Esophagus squamous epithelium (tissue), 5 donors: ENCODE measurements at regions not wholly inside any gene's neighbourhood (a gene's known extent, or its start where the extent isn't known, plus 50 kb on each side); places are given as distances from the start of the nearest gene placed in this dataset.

Source experiments
- DNase-seq: peaks from one replicate; lab custom pipeline; 2025; lab: John Stamatoyannopoulos, UW
- H3K27ac ChIP-seq, 4 donors: fragments of 200-600 bp; sonication (generic); one replicate each; pipeline ENCODE4 v1.5.1; 2016 to 2019; ENCODE audit warnings: mild to moderate bottlenecking in 1 of 4
- H3K27me3 ChIP-seq, 4 donors: fragments of 200-600 bp; sonication (generic); 1 replicate in 3 of 4; 2 replicates in 1 of 4; pipeline versions ENCODE4 v1.5.1 to v1.6.0; 2017 to 2021; ENCODE audit warnings: antibody characterized with exemption in 1 of 4
- H3K36me3 ChIP-seq, 3 donors: fragments of 200-600 bp; sonication (generic); one replicate each; pipeline ENCODE4 v1.5.1; 2016 to 2019
- H3K4me1 ChIP-seq, 3 donors: fragments of 200-600 bp; sonication (generic); one replicate each; pipeline ENCODE4 v1.5.1; 2017 to 2019
- H3K4me3 ChIP-seq, 4 donors: fragments of 200-600 bp; sonication (generic); 1 replicate in 3 of 4; 2 replicates in 1 of 4; pipeline ENCODE4 v1.5.1; 2016 to 2019; ENCODE audit warnings: mild to moderate bottlenecking in 2 of 4, moderate library complexity in 1 of 4
- H3K9me3 ChIP-seq, 3 donors: fragments of 200-600 bp; sonication (generic); one replicate each; pipeline ENCODE4 v1.5.1; 2016 to 2019
- CTCF ChIP-seq, 6 experiments: fragments of 450-650 bp in 4 of 6; fragments of 200-600 bp in 2 of 6; sonication (generic) in 2 of 6; IDR thresholded peaks; one replicate each; pipeline ENCODE4 v1.5.1; 2016 to 2019; ENCODE audit warnings: antibody characterized with exemption in 6 of 6, mild to moderate bottlenecking in 4 of 6, moderate library complexity in 4 of 6
- POLR2A ChIP-seq, 4 donors: fragments of 450-650 bp; IDR thresholded peaks; one replicate each; pipeline ENCODE4 v1.6.1; 2017; ENCODE audit warnings: antibody characterized with exemption in 4 of 4, mild to moderate bottlenecking in 4 of 4, moderate library complexity in 3 of 4
- WGBS, 2 donors: methylation state at CpG; one replicate each; pipeline ENCODE4 v1.1.5; 2018; 5-methylcytosine and 5-hydroxymethylcytosine counted together
- intact Hi-C: fragments of 100-400 bp; cut with DNase I; formaldehyde crosslinking; loops from one replicate; pipeline ENCODE4 v1.15.0; 2022
- donor health status: DM: yes; HTN: yes; CAD: no.

- no peak for DNase-seq
- Histone ChIP-seq H3K27me3 (no peaks in the 10 kb centered on the region), H3K9me3 (peaks cover 0 to 26% (median 4%) of the 10 kb centered on the region in 3 donors), H3K36me3 (no peaks in the 10 kb centered on the region), H3K27ac (no peak overlapping the region), H3K4me1 (no peaks in the 10 kb centered on the region), H3K4me3 (no peak overlapping the region)
- TF ChIP-seq CTCF (IDR thresholded peaks at IDR 0.05) (no peak), POLR2A (IDR thresholded peaks at IDR 0.05) (no peak)
- intact Hi-C loops: no loop called here
- WGBS, 2 donors: 14 to 70% methylated on average over 1 to 2 of the region's 2 CpGs
Observed at GRCh38 chr19:27892500-27892899, 1320.5 kb downstream of the UQCRFS1 start.

- Histone ChIP-seq H3K27ac (no peak overlapping the region), H3K36me3 (no peaks in the 10 kb centered on the region)
Observed at GRCh38 chr19:27891411-27891810, 1321.5 kb downstream of the UQCRFS1 start.

GRCh38 chr19:27890696-27891095 lies 1322.3 kb downstream of the UQCRFS1 start:
- Histone ChIP-seq H3K4me1 (no peaks in the 10 kb centered on the region), H3K9me3 (peaks cover 0 to 37% (median 0%) of the 10 kb centered on the region in 3 donors), H3K27ac (no peak overlapping the region), H3K36me3 (no peaks in the 10 kb centered on the region), H3K27me3 (no peaks in the 10 kb centered on the region), H3K4me3 (no peak overlapping the region)
- no peak for DNase-seq
- TF ChIP-seq CTCF (IDR thresholded peaks at IDR 0.05) (no peak), POLR2A (IDR thresholded peaks at IDR 0.05) (no peak)
- intact Hi-C loops: no loop called here
- 100% methylated on average over 1 of the region's 5 CpGs; no CpG with 5 or more reads in 1 of the 2 donors for WGBS, 2 donors

More at GRCh38 chr19:27891411-27891810, 1321.5 kb downstream of the UQCRFS1 start:
- H3K4me3 ChIP-seq: no peak overlapping the region
- H3K4me1 ChIP-seq: no peaks in the 10 kb centered on the region
- intact Hi-C loops: no loop called here
- no peak for DNase-seq
- no peak for TF ChIP-seq CTCF (IDR thresholded peaks at IDR 0.05)
- TF ChIP-seq POLR2A (IDR thresholded peaks at IDR 0.05): no peak
- H3K27me3 ChIP-seq: no peaks in the 10 kb centered on the region
- peaks cover 0 to 37% (median 4%) of the 10 kb centered on the region in 3 donors for H3K9me3 ChIP-seq
- 6 to 48% methylated on average over 2 to 4 of the region's 4 CpGs for WGBS, 2 donors

- 57% methylated on average over 3 of the region's 3 CpGs; no CpG with 5 or more reads in 1 of the 2 donors for WGBS, 2 donors
- DNase-seq: no peak
- intact Hi-C loops: no loop called here
- Histone ChIP-seq H3K4me3 (no peak overlapping the region), H3K36me3 (no peaks in the 10 kb centered on the region), H3K27ac (no peak overlapping the region), H3K27me3 (no peaks in the 10 kb centered on the region), H3K9me3 (peaks cover 0 to 34% (median 0%) of the 10 kb centered on the region in 3 donors), H3K4me1 (no peaks in the 10 kb centered on the region)
- TF ChIP-seq POLR2A (IDR thresholded peaks at IDR 0.05) (no peak), CTCF (IDR thresholded peaks at IDR 0.05) (no peak)
Observed at GRCh38 chr19:27890206-27890605, 1322.7 kb downstream of the UQCRFS1 start.

- TF ChIP-seq CTCF (IDR thresholded peaks at IDR 0.05): no peak
- TF ChIP-seq POLR2A (IDR thresholded peaks at IDR 0.05): no peak
Observed at GRCh38 chr19:27889156-27889555, 1323.8 kb downstream of the UQCRFS1 start.

More at GRCh38 chr19:27889156-27889555, 1323.8 kb downstream of the UQCRFS1 start:
- Histone ChIP-seq H3K27me3 (no peaks in the 10 kb centered on the region), H3K4me3 (no peak overlapping the region), H3K4me1 (no peaks in the 10 kb centered on the region), H3K27ac (no peak overlapping the region), H3K9me3 (peaks cover 0 to 24% (median 0%) of the 10 kb centered on the region in 3 donors), H3K36me3 (no peaks in the 10 kb centered on the region)
- 80 to 95% methylated on average over 3 of the region's 3 CpGs for WGBS, 2 donors
- intact Hi-C loops: no loop called here
- no peak for DNase-seq
